GM20431 (cell line): ENCODE measurements at regions not wholly inside any gene's neighbourhood (a gene's known extent, or its start where the extent isn't known, plus 50 kb on each side); places are given as distances from the start of the nearest gene placed in this dataset.
"Not testable (repeated sequence)": the region's sequence is repeated elsewhere in the genome, so short reads cannot be mapped to it uniquely, and the experiment has no call there.

ENCODE experiments used
- in situ Hi-C: fragments of 300-500 bp; cut with MseI, MboI; formaldehyde crosslinking; loops from one replicate; pipeline ENCODE4 v1.15.0; 2020; ENCODE audit warnings: low sequenced_read_pairs; ENCODE audit not compliant: unreplicated experiment

- in situ Hi-C loops, result no loop called here
Observed at GRCh38 chr5:67963789-67964519, 251.6 kb upstream of the PIK3R1 start.

- in situ Hi-C loops, result no loop called here
Observed at GRCh38 chr5:67960939-67961338, 254.6 kb upstream of the PIK3R1 start.

- in situ Hi-C loops, result no loop called here
Observed at GRCh38 chr5:67957374-67957773, 258.2 kb upstream of the PIK3R1 start.

- in situ Hi-C loops, result no loop called here
Observed at GRCh38 chr5:67954351-67954750, 261.2 kb upstream of the PIK3R1 start.

GRCh38 chr5:67942421-67942820 is 273.1 kb upstream of the PIK3R1 start:
- in situ Hi-C loops, result no loop called here

GRCh38 chr5:67941614-67942401 is 273.7 kb upstream of the PIK3R1 start:
- in situ Hi-C loops, result no loop called here

GRCh38 chr5:67935908-67936566 is 279.5 kb upstream of the PIK3R1 start:
- in situ Hi-C loops, result no loop called here

GRCh38 chr5:67934976-67935375 is 280.6 kb upstream of the PIK3R1 start:
- in situ Hi-C loops, result no loop called here

- in situ Hi-C loops, result no loop called here
Observed at GRCh38 chr5:67925511-67925910, 290.0 kb upstream of the PIK3R1 start.

- in situ Hi-C loops, result no loop called here
Observed at GRCh38 chr5:67921004-67921601, 294.5 kb upstream of the PIK3R1 start.

GRCh38 chr5:67919532-67919931 is 296.0 kb upstream of the PIK3R1 start:
- in situ Hi-C loops, result not testable (repeated sequence)

GRCh38 chr5:67917561-67917960 is 298.0 kb upstream of the PIK3R1 start:
- in situ Hi-C loops, result no loop called here

GRCh38 chr5:67910546-67910945 is 305.0 kb upstream of the PIK3R1 start:
- in situ Hi-C loops, result no loop called here

GRCh38 chr5:67908126-67908765 is 307.3 kb upstream of the PIK3R1 start:
- in situ Hi-C loops, result no loop called here

GRCh38 chr5:67904366-67904765 is 311.2 kb upstream of the PIK3R1 start:
- in situ Hi-C loops, result no loop called here

GRCh38 chr5:67903656-67904055 is 311.9 kb upstream of the PIK3R1 start:
- in situ Hi-C loops, result no loop called here

GRCh38 chr5:67903121-67903520 is 312.4 kb upstream of the PIK3R1 start:
- in situ Hi-C loops, result no loop called here

GRCh38 chr5:67902497-67902830 is 313.1 kb upstream of the PIK3R1 start:
- in situ Hi-C loops, result no loop called here

GRCh38 chr5:67901814-67902496 is 313.6 kb upstream of the PIK3R1 start:
- in situ Hi-C loops, result no loop called here

- in situ Hi-C loops, result no loop called here
Observed at GRCh38 chr5:67900514-67900913, 315.0 kb upstream of the PIK3R1 start.
